ENCODE measurements at regions not wholly inside any gene's neighbourhood (a gene's known extent, or its start where the extent isn't known, plus 50 kb on each side); places are given as distances from the start of the nearest gene placed in this dataset.

- H3K27ac Mint-ChIP-seq = no peak overlapping the region
- POLR2A ChIA-PET = no interaction called here
- Histone ChIP-seq H3K4me3 (ENCODE audit: control insufficient read depth in 1 of 2, extremely low read depth in 1 of 2, low read length in 1 of 2) (no peak overlapping the region), H3K27ac (ENCODE audit: low read length) (no peak overlapping the region), H3K4me1 (ENCODE audit: control insufficient read depth in 1 of 2, extremely low read depth in 1 of 2, insufficient read depth in 2 of 2, low read length in 2 of 2) (no peaks in the 10 kb centered on the region), H3K9me3 (no peaks in the 10 kb centered on the region), H3K36me3 (ENCODE audit: control insufficient read depth in 2 of 2, extremely low read depth in 1 of 2, insufficient read depth in 1 of 2, low read length in 1 of 2) (no peaks in the 10 kb centered on the region), H3K27me3 (replicated peaks in 1 of 2; ENCODE audit: control insufficient read depth in 2 of 2, extremely low read depth in 1 of 2, insufficient read depth in 2 of 2, low read length in 1 of 2) (peaks cover 0 to 33% of the 10 kb centered on the region in 2 experiments)
- WGBS (ENCODE audit: insufficient coverage) = 70% methylated on average over 2 of the region's 7 CpGs
- CTCF ChIA-PET = no interaction called here
- peaks cover 7 to 11% of the 10 kb centered on the region in 2 donors for H3K27me3 Mint-ChIP-seq
- ATAC-seq (replicated peaks in 1 of 4) = no peak
- no peaks in the 10 kb centered on the region for H3K36me3 Mint-ChIP-seq
- no peak overlapping the region for H3K4me3 Mint-ChIP-seq
- no peaks in the 10 kb centered on the region for H3K4me1 Mint-ChIP-seq
- DNase-seq = no peak
- no peaks in the 10 kb centered on the region for H3K9me3 Mint-ChIP-seq
Measured at GRCh38 chr11:116640641-116641402, 132.0 kb downstream of the BUD13 start.

- ChIA-PET POLR2A (no interaction called here), CTCF (no interaction called here)
- Mint-ChIP-seq H3K36me3 (no peaks in the 10 kb centered on the region), H3K4me1 (no peaks in the 10 kb centered on the region), H3K27me3 (peaks cover 7 to 12% of the 10 kb centered on the region in 2 donors), H3K9me3 (no peaks in the 10 kb centered on the region), H3K27ac (no peak overlapping the region), H3K4me3 (no peak overlapping the region)
- ATAC-seq (replicated peaks in 1 of 4) = no peak
- 79% methylated on average over 5 of the region's 6 CpGs for WGBS (ENCODE audit: insufficient coverage)
- Histone ChIP-seq H3K36me3 (ENCODE audit: control insufficient read depth in 2 of 2, extremely low read depth in 1 of 2, insufficient read depth in 1 of 2, low read length in 1 of 2) (no peaks in the 10 kb centered on the region), H3K27me3 (replicated peaks in 1 of 2; ENCODE audit: control insufficient read depth in 2 of 2, extremely low read depth in 1 of 2, insufficient read depth in 2 of 2, low read length in 1 of 2) (peaks cover 0 to 39% of the 10 kb centered on the region in 2 experiments), H3K4me1 (ENCODE audit: control insufficient read depth in 1 of 2, extremely low read depth in 1 of 2, insufficient read depth in 2 of 2, low read length in 2 of 2) (no peaks in the 10 kb centered on the region), H3K9me3 (no peaks in the 10 kb centered on the region), H3K4me3 (ENCODE audit: control insufficient read depth in 1 of 2, extremely low read depth in 1 of 2, low read length in 1 of 2) (no peak overlapping the region), H3K27ac (ENCODE audit: low read length) (no peak overlapping the region)
- DNase-seq = no peak
Measured at GRCh38 chr11:116638463-116638862, 134.3 kb downstream of the BUD13 start.

GRCh38 chr11:116637766-116638165 is 135.0 kb downstream of the BUD13 start:
- no peaks in the 10 kb centered on the region for H3K9me3 ChIP-seq

GRCh38 chr11:116636341-116636929 is 136.4 kb downstream of the BUD13 start:
- H3K4me1 Mint-ChIP-seq = no peaks in the 10 kb centered on the region
- H3K27ac Mint-ChIP-seq = no peak overlapping the region
- no peaks in the 10 kb centered on the region for H3K36me3 ChIP-seq (ENCODE audit: control insufficient read depth in 2 of 2, extremely low read depth in 1 of 2, insufficient read depth in 1 of 2, low read length in 1 of 2)
- peaks cover 0 to 42% of the 10 kb centered on the region in 2 experiments for H3K27me3 ChIP-seq (replicated peaks in 1 of 2; ENCODE audit: control insufficient read depth in 2 of 2, extremely low read depth in 1 of 2, insufficient read depth in 2 of 2, low read length in 1 of 2)
- ChIA-PET POLR2A (no interaction called here), CTCF (no interaction called here)
- H3K9me3 Mint-ChIP-seq = no peaks in the 10 kb centered on the region
- no peak overlapping the region for H3K4me3 Mint-ChIP-seq
- WGBS (ENCODE audit: insufficient coverage) = 75% methylated on average over 12 of the region's 15 CpGs
- H3K4me1 ChIP-seq (ENCODE audit: control insufficient read depth in 1 of 2, extremely low read depth in 1 of 2, insufficient read depth in 2 of 2, low read length in 2 of 2) = no peaks in the 10 kb centered on the region
- no peaks in the 10 kb centered on the region for H3K9me3 ChIP-seq
- no peak overlapping the region for H3K27ac ChIP-seq (ENCODE audit: low read length)
- peaks cover 4 to 10% of the 10 kb centered on the region in 2 donors for H3K27me3 Mint-ChIP-seq
- DNase-seq (no peak), ATAC-seq (replicated peaks in 1 of 4) (no peak)
- no peaks in the 10 kb centered on the region for H3K36me3 Mint-ChIP-seq
- H3K4me3 ChIP-seq (ENCODE audit: control insufficient read depth in 1 of 2, extremely low read depth in 1 of 2, low read length in 1 of 2) = no peak overlapping the region

More at GRCh38 chr11:116637766-116638165, 135.0 kb downstream of the BUD13 start:
- H3K36me3 Mint-ChIP-seq = no peaks in the 10 kb centered on the region
- ChIA-PET POLR2A (no interaction called here), CTCF (no interaction called here)
- no peak overlapping the region for H3K4me3 Mint-ChIP-seq
- no peaks in the 10 kb centered on the region for H3K9me3 Mint-ChIP-seq
- H3K27me3 Mint-ChIP-seq = peaks cover 7 to 12% of the 10 kb centered on the region in 2 donors
- no peak for ATAC-seq (replicated peaks in 1 of 4)
- Histone ChIP-seq H3K36me3 (ENCODE audit: control insufficient read depth in 2 of 2, extremely low read depth in 1 of 2, insufficient read depth in 1 of 2, low read length in 1 of 2) (no peaks in the 10 kb centered on the region), H3K4me3 (ENCODE audit: control insufficient read depth in 1 of 2, extremely low read depth in 1 of 2, low read length in 1 of 2) (no peak overlapping the region), H3K4me1 (ENCODE audit: control insufficient read depth in 1 of 2, extremely low read depth in 1 of 2, insufficient read depth in 2 of 2, low read length in 2 of 2) (no peaks in the 10 kb centered on the region), H3K27ac (ENCODE audit: low read length) (no peak overlapping the region), H3K27me3 (replicated peaks in 1 of 2; ENCODE audit: control insufficient read depth in 2 of 2, extremely low read depth in 1 of 2, insufficient read depth in 2 of 2, low read length in 1 of 2) (peaks cover 0 to 42% of the 10 kb centered on the region in 2 experiments)
- 50% methylated on average over 3 of the region's 4 CpGs for WGBS (ENCODE audit: insufficient coverage)
- no peak overlapping the region for H3K27ac Mint-ChIP-seq
- DNase-seq = no peak
- H3K4me1 Mint-ChIP-seq = no peaks in the 10 kb centered on the region

GRCh38 chr11:116631201-116631600 is 141.6 kb downstream of the BUD13 start:
- DNase-seq = no peak
- Mint-ChIP-seq H3K27ac (no peak overlapping the region), H3K4me1 (no peaks in the 10 kb centered on the region), H3K4me3 (no peak overlapping the region), H3K36me3 (no peaks in the 10 kb centered on the region), H3K9me3 (peaks cover 0 to 11% (median 10%) of the 10 kb centered on the region in 3 donors), H3K27me3 (peaks cover 7 to 9% of the 10 kb centered on the region in 2 donors)
- Histone ChIP-seq H3K4me3 (ENCODE audit: control insufficient read depth in 1 of 2, extremely low read depth in 1 of 2, low read length in 1 of 2) (no peak overlapping the region), H3K36me3 (ENCODE audit: control insufficient read depth in 2 of 2, extremely low read depth in 1 of 2, insufficient read depth in 1 of 2, low read length in 1 of 2) (no peaks in the 10 kb centered on the region), H3K27me3 (replicated peaks in 1 of 2; ENCODE audit: control insufficient read depth in 2 of 2, extremely low read depth in 1 of 2, insufficient read depth in 2 of 2, low read length in 1 of 2) (peaks cover 0 to 23% of the 10 kb centered on the region in 2 experiments), H3K9me3 (no peaks in the 10 kb centered on the region), H3K27ac (ENCODE audit: low read length) (no peak overlapping the region), H3K4me1 (ENCODE audit: control insufficient read depth in 1 of 2, extremely low read depth in 1 of 2, insufficient read depth in 2 of 2, low read length in 2 of 2) (no peaks in the 10 kb centered on the region)
- no peak for ATAC-seq (replicated peaks in 1 of 4)
- WGBS (ENCODE audit: insufficient coverage) = 82% methylated on average over 1 of the region's 3 CpGs
- ChIA-PET POLR2A (no interaction called here), CTCF (no interaction called here)

GRCh38 chr11:116618461-116618860 is 154.3 kb downstream of the BUD13 start:
- ATAC-seq (replicated peaks in 1 of 4) = no peak
- POLR2A ChIA-PET = no interaction called here

More at GRCh38 chr11:116618461-116618860, 154.3 kb downstream of the BUD13 start:
- WGBS (ENCODE audit: insufficient coverage) = 60% methylated on average over 1 of the region's 1 CpG
- peaks cover 11 to 20% of the 10 kb centered on the region in 2 donors for H3K27me3 Mint-ChIP-seq
- H3K27ac Mint-ChIP-seq = no peak overlapping the region
- no peak overlapping the region for H3K27ac ChIP-seq (ENCODE audit: low read length)
- no peaks in the 10 kb centered on the region for H3K4me1 ChIP-seq (ENCODE audit: control insufficient read depth in 1 of 2, extremely low read depth in 1 of 2, insufficient read depth in 2 of 2, low read length in 2 of 2)
- H3K36me3 Mint-ChIP-seq = no peaks in the 10 kb centered on the region
- CTCF ChIA-PET = no interaction called here
- H3K27me3 ChIP-seq (replicated peaks in 1 of 2; ENCODE audit: control insufficient read depth in 2 of 2, extremely low read depth in 1 of 2, insufficient read depth in 2 of 2, low read length in 1 of 2) = peaks cover 2 to 15% of the 10 kb centered on the region in 2 experiments
- no peak overlapping the region for H3K4me3 ChIP-seq (ENCODE audit: control insufficient read depth in 1 of 2, extremely low read depth in 1 of 2, low read length in 1 of 2)
- H3K9me3 Mint-ChIP-seq = peaks cover 0 to 4% (median 0%) of the 10 kb centered on the region in 3 donors
- DNase-seq = no peak
- H3K9me3 ChIP-seq = no peaks in the 10 kb centered on the region
- no peaks in the 10 kb centered on the region for H3K36me3 ChIP-seq (ENCODE audit: control insufficient read depth in 2 of 2, extremely low read depth in 1 of 2, insufficient read depth in 1 of 2, low read length in 1 of 2)
- no peak overlapping the region for H3K4me3 Mint-ChIP-seq
- no peaks in the 10 kb centered on the region for H3K4me1 Mint-ChIP-seq
